Liver (tissue), 8 donors: ENCODE measurements at regions not wholly inside any gene's neighbourhood (a gene's known extent, or its start where the extent isn't known, plus 50 kb on each side); places are given as distances from the start of the nearest gene placed in this dataset.
"Not testable (repeated sequence)": the region's sequence is repeated elsewhere in the genome, so short reads cannot be mapped to it uniquely, and the experiment has no call there.

Source experiments
- DNase-seq: peaks from one replicate; pipeline ENCODE4 v3.0.0-alpha.2; 2017; ENCODE audit warnings: low spot score
- H3K27ac ChIP-seq, 2 donors: one replicate each; pipeline ENCODE4 v1.7.0; 2013; ENCODE audit warnings: inconsistent platforms in 2 of 2, low read length in 2 of 2, control low read depth in 1 of 2, low read depth in 1 of 2, mild to moderate bottlenecking in 1 of 2
- H3K27me3 ChIP-seq, 4 donors: one replicate each; pipeline versions ENCODE4 v1.6.1 to v1.7.0; 2013; ENCODE audit warnings: low read length in 3 of 4, inconsistent platforms in 1 of 4, mild to moderate bottlenecking in 1 of 4, moderate library complexity in 1 of 4; ENCODE audit not compliant: control insufficient read depth in 4 of 4, insufficient read depth in 4 of 4
- H3K36me3 ChIP-seq, 4 donors: one replicate each; pipeline versions ENCODE4 v1.6.1 to v1.7.0; 2013; ENCODE audit warnings: low read length in 3 of 4, mild to moderate bottlenecking in 3 of 4, low read depth in 1 of 4, moderate library complexity in 1 of 4; ENCODE audit not compliant: control insufficient read depth in 4 of 4, insufficient read depth in 3 of 4
- H3K4me1 ChIP-seq, 4 donors: one replicate each; pipeline versions ENCODE4 v1.6.1 to v1.7.0; 2013; ENCODE audit warnings: low read length in 3 of 4, mild to moderate bottlenecking in 3 of 4, moderate library complexity in 1 of 4; ENCODE audit not compliant: control insufficient read depth in 4 of 4, insufficient read depth in 4 of 4
- H3K4me3 ChIP-seq, 3 donors: one replicate each; pipeline versions ENCODE4 v1.6.1 to v1.7.0; 2013; ENCODE audit warnings: low read length in 3 of 3, control low read depth in 1 of 3, low read depth in 1 of 3, mild to moderate bottlenecking in 1 of 3
- H3K9ac ChIP-seq, 2 donors: one replicate each; pipeline ENCODE4 v1.7.0; 2013; ENCODE audit warnings: low read length in 2 of 2, mild to moderate bottlenecking in 2 of 2, moderate library complexity in 2 of 2, control low read depth in 1 of 2, low read depth in 1 of 2
- H3K9me3 ChIP-seq, 4 donors: one replicate each; pipeline versions ENCODE4 v1.6.1 to v1.7.0; 2013; ENCODE audit warnings: low read length in 3 of 4; ENCODE audit not compliant: control insufficient read depth in 4 of 4
- ATF3 ChIP-seq: IDR thresholded peaks from 2 replicates; pipeline ENCODE4 v1.6.1; 2016; ENCODE audit warnings: antibody characterized with exemption
- CTCF ChIP-seq: fragments of 150-350 bp; IDR thresholded peaks from 2 replicates; pipeline ENCODE4 v1.5.1; 2017; ENCODE audit warnings: improper control_type of control experiment, low read depth, low read length; ENCODE audit not compliant: missing input control
- EGR1 ChIP-seq, 2 donors: IDR thresholded peaks; 2 replicates each; pipeline ENCODE4 v1.6.1; 2016 to 2018; ENCODE audit warnings: antibody characterized with exemption in 2 of 2, low read depth in 2 of 2
- FOXA1 ChIP-seq: IDR thresholded peaks from 2 replicates; pipeline ENCODE4 v1.6.1; 2016; ENCODE audit warnings: antibody characterized with exemption
- FOXA2 ChIP-seq: IDR thresholded peaks from 2 replicates; pipeline ENCODE4 v1.6.1; 2016; ENCODE audit warnings: antibody characterized with exemption
- GABPA ChIP-seq, 2 donors: IDR thresholded peaks in 1 of 2; conservative IDR thresholded peaks in 1 of 2; 2 replicates each; pipeline ENCODE4 v1.6.1; 2016; ENCODE audit warnings: antibody characterized with exemption in 2 of 2, mild to moderate bottlenecking in 1 of 2, moderate library complexity in 1 of 2
- HNF4A ChIP-seq, 2 donors: conservative IDR thresholded peaks; 2 replicates each; pipeline ENCODE4 v1.6.1; 2016; ENCODE audit warnings: antibody characterized with exemption in 2 of 2, mild to moderate bottlenecking in 2 of 2
- HNF4G ChIP-seq: IDR thresholded peaks from 2 replicates; pipeline ENCODE4 v1.6.1; 2016; ENCODE audit warnings: antibody characterized with exemption
- JUND ChIP-seq, 2 donors: IDR thresholded peaks; 2 replicates each; pipeline ENCODE4 v1.6.1; 2016; ENCODE audit warnings: antibody characterized with exemption in 2 of 2
- NR2F2 ChIP-seq: IDR thresholded peaks from 2 replicates; pipeline ENCODE4 v1.6.1; 2016; ENCODE audit warnings: antibody characterized with exemption
- RAD21 ChIP-seq, 2 donors: IDR thresholded peaks; 2 replicates each; pipeline ENCODE4 v1.6.1; 2016; ENCODE audit warnings: antibody characterized with exemption in 2 of 2, mild to moderate bottlenecking in 2 of 2
- SP1 ChIP-seq: IDR thresholded peaks from 2 replicates; pipeline ENCODE4 v1.6.1; 2018; ENCODE audit warnings: antibody characterized with exemption, mild to moderate bottlenecking
- TAF1 ChIP-seq: conservative IDR thresholded peaks from 2 replicates; pipeline ENCODE4 v1.6.1; 2016; ENCODE audit warnings: antibody characterized with exemption, mild to moderate bottlenecking
- YY1 ChIP-seq: IDR thresholded peaks from 2 replicates; pipeline ENCODE4 v1.6.1; 2016; ENCODE audit warnings: antibody characterized with exemption, mild to moderate bottlenecking
- ZBTB33 ChIP-seq: IDR thresholded peaks from 2 replicates; pipeline ENCODE4 v1.6.1; 2016; ENCODE audit warnings: antibody characterized with exemption
- WGBS: extraction: QIAGEN DNeasy Blood & Tissue Kit; methylation state at CpG from one replicate; pipeline ENCODE4 v1.1.7; 2013; 5-methylcytosine and 5-hydroxymethylcytosine counted together
- TF ChIP-seq, protein P1 (sequence below): IDR thresholded peaks from 2 replicates; pipeline ENCODE4 v1.6.1; 2016; ENCODE audit warnings: antibody characterized with exemption, mild to moderate bottlenecking
- TF ChIP-seq, protein P2 (sequence below): IDR thresholded peaks from 2 replicates; pipeline ENCODE4 v1.6.1; 2016; ENCODE audit warnings: antibody characterized with exemption
- donor health status: healthy.
- donor health status: healthy.
- donor health status: healthy.
- donor health status: healthy.
- donor health status: healthy.

GRCh38 chrX:1045680-1046314 is 166.7 kb downstream of the CRLF2 start:
- DNase-seq = no peak
- Histone ChIP-seq H3K27ac (no peak overlapping the region), H3K27me3 (no peaks in the 10 kb centered on the region), H3K9ac (no peak overlapping the region), H3K9me3 (peaks cover 3 to 14% (median 9%) of the 10 kb centered on the region in 4 donors), H3K4me1 (no peaks in the 10 kb centered on the region), H3K36me3 (no peaks in the 10 kb centered on the region), H3K4me3 (peak overlapping the region in 1 of 3 donors; percentile 17)
- 79% methylated on average over 9 of the region's 9 CpGs for WGBS
- TF ChIP-seq, protein P1, sequence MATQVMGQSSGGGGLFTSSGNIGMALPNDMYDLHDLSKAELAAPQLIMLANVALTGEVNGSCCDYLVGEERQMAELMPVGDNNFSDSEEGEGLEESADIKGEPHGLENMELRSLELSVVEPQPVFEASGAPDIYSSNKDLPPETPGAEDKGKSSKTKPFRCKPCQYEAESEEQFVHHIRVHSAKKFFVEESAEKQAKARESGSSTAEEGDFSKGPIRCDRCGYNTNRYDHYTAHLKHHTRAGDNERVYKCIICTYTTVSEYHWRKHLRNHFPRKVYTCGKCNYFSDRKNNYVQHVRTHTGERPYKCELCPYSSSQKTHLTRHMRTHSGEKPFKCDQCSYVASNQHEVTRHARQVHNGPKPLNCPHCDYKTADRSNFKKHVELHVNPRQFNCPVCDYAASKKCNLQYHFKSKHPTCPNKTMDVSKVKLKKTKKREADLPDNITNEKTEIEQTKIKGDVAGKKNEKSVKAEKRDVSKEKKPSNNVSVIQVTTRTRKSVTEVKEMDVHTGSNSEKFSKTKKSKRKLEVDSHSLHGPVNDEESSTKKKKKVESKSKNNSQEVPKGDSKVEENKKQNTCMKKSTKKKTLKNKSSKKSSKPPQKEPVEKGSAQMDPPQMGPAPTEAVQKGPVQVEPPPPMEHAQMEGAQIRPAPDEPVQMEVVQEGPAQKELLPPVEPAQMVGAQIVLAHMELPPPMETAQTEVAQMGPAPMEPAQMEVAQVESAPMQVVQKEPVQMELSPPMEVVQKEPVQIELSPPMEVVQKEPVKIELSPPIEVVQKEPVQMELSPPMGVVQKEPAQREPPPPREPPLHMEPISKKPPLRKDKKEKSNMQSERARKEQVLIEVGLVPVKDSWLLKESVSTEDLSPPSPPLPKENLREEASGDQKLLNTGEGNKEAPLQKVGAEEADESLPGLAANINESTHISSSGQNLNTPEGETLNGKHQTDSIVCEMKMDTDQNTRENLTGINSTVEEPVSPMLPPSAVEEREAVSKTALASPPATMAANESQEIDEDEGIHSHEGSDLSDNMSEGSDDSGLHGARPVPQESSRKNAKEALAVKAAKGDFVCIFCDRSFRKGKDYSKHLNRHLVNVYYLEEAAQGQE = no peak
- TF ChIP-seq GABPA (IDR thresholded peaks at IDR 0.05 in 1 of 2, conservative IDR thresholded peaks at IDR 0.05 in 1 of 2) = no peak
- TF ChIP-seq TAF1 = no peak
- no peak for TF ChIP-seq SP1

- 82% methylated on average over 11 of the region's 11 CpGs for WGBS
- H3K36me3 ChIP-seq = no peaks in the 10 kb centered on the region
- no peak overlapping the region for H3K9ac ChIP-seq
- H3K9me3 ChIP-seq = peaks cover 0 to 14% (median 7%) of the 10 kb centered on the region in 4 donors
- TF ChIP-seq, protein P1 = no peak
- TF ChIP-seq ZBTB33 (no peak), TAF1 (no peak), HNF4G (no peak), NR2F2 (no peak), CTCF (no peak), ATF3 (no peak), EGR1 (IDR thresholded peaks at IDR 0.05; ENCODE audit: low read depth in 2 of 2) (no peak), SP1 (no peak), FOXA2 (no peak), FOXA1 (no peak), HNF4A (conservative IDR thresholded peaks at IDR 0.05) (no peak), JUND (IDR thresholded peaks at IDR 0.05) (no peak), GABPA (IDR thresholded peaks at IDR 0.05 in 1 of 2, conservative IDR thresholded peaks at IDR 0.05 in 1 of 2) (no peak), YY1 (no peak), RAD21 (IDR thresholded peaks at IDR 0.05) (no peak)
- TF ChIP-seq, protein P2, sequence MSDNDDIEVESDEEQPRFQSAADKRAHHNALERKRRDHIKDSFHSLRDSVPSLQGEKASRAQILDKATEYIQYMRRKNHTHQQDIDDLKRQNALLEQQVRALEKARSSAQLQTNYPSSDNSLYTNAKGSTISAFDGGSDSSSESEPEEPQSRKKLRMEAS = no peak
- DNase-seq = no peak
- no peak overlapping the region for H3K27ac ChIP-seq
- no peak overlapping the region for H3K4me3 ChIP-seq
- H3K27me3 ChIP-seq = no peaks in the 10 kb centered on the region
- H3K4me1 ChIP-seq = no peaks in the 10 kb centered on the region
These were observed 171.4 kb downstream of the CRLF2 start for GRCh38 chrX:1041091-1041490.

DNA sequence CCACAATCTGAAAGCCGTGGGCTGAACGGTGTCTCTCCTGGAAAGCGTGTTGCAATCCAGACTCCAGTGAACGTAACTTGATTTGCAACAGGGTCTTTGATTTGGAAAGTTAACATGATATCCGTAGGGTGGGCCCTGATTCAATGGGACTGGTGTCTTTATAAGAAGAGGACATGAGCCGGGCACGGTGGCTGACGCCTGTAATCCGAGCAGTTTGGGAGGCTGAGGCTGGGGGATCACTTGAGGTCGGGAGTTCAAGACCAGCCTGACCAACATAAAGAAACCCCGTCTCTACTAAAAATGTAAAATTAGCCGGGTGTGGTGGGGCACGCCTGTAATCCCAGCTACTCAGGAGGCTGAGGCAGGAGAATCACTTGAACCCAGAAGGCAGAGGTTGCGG is 176.5 kb downstream of the CRLF2 start:
- not testable (repeated sequence) for H3K27me3 ChIP-seq, H3K27ac ChIP-seq, H3K36me3 ChIP-seq, H3K9me3 ChIP-seq, H3K4me3 ChIP-seq, H3K4me1 ChIP-seq, DNase-seq, H3K9ac ChIP-seq
- 87% methylated on average over 14 of the region's 14 CpGs for WGBS
